Activated CD4-positive, alpha-beta T cell treated with anti-CD3 and anti-CD28 coated beads, Interleukin-10, Interleukin-2, amounts not matched to agents 100 ng/mL and 50 ng/mL, durations not matched to agents 16 hours and 8 hours (primary cell): ENCODE measurements at regions not wholly inside any gene's neighbourhood (a gene's known extent, or its start where the extent isn't known, plus 50 kb on each side); places are given as distances from the start of the nearest gene placed in this dataset.
"Not testable (repeated sequence)": the region's sequence is repeated elsewhere in the genome, so short reads cannot be mapped to it uniquely, and the experiment has no call there.

Source experiments
- DNase-seq: peaks from one replicate; pipeline ENCODE4 v3.0.0-alpha.2; 2020

- DNase-seq = no peak
Observed at GRCh38 chr12:93081810-93082165, 152.7 kb upstream of the EEA1 start.

GRCh38 chr12:93085383-93086287 lies 156.5 kb upstream of the EEA1 start:
- DNase-seq = no peak

GRCh38 chr12:93086288-93086727 lies 157.2 kb upstream of the EEA1 start:
- DNase-seq = no peak

GRCh38 chr12:93087840-93088610 lies 158.9 kb upstream of the EEA1 start:
- DNase-seq = no peak

- peak; percentile 64 for DNase-seq
Observed at GRCh38 chr12:93089805-93090569, 160.9 kb upstream of the EEA1 start.

GRCh38 chr12:93090731-93091172 lies 161.7 kb upstream of the EEA1 start:
- no peak for DNase-seq

- no peak for DNase-seq
Observed at GRCh38 chr12:93091886-93092648, 163.0 kb upstream of the EEA1 start.

- DNase-seq = no peak
Observed at GRCh38 chr12:93092649-93092945, 163.5 kb upstream of the EEA1 start.

- no peak for DNase-seq
Observed at GRCh38 chr12:93093243-93093642, 164.1 kb upstream of the EEA1 start.

GRCh38 chr12:93094222-93094621 lies 165.1 kb upstream of the EEA1 start:
- not testable (repeated sequence) for DNase-seq

- DNase-seq = no peak
Observed at GRCh38 chr12:93094988-93095737, 166.1 kb upstream of the EEA1 start.

- no peak for DNase-seq
Observed at GRCh38 chr12:93097417-93097816, 168.3 kb upstream of the EEA1 start.

GRCh38 chr12:93098077-93098476 lies 169.0 kb upstream of the EEA1 start:
- DNase-seq = peak; percentile 69

- no peak for DNase-seq
Observed at GRCh38 chr12:93099792-93100191, 170.7 kb upstream of the EEA1 start.

- no peak for DNase-seq
Observed at GRCh38 chr12:93100610-93101009, 171.5 kb upstream of the EEA1 start.

GRCh38 chr12:93101367-93101766 lies 172.3 kb upstream of the EEA1 start:
- DNase-seq = no peak

- no peak for DNase-seq
Observed at GRCh38 chr12:93102312-93102711, 173.2 kb upstream of the EEA1 start.

- DNase-seq = no peak
Observed at GRCh38 chr12:93102744-93103143, 173.6 kb upstream of the EEA1 start.

GRCh38 chr12:93103154-93103553 lies 174.1 kb upstream of the EEA1 start:
- no peak for DNase-seq

GRCh38 chr12:93104535-93104934 lies 175.4 kb upstream of the EEA1 start:
- DNase-seq = no peak

- no peak for DNase-seq
Observed at GRCh38 chr12:93106910-93107309, 177.8 kb upstream of the EEA1 start.
